Neutrophil (primary cell): ENCODE measurements at regions not wholly inside any gene's neighbourhood (a gene's known extent, or its start where the extent isn't known, plus 50 kb on each side); places are given as distances from the start of the nearest gene placed in this dataset.

Experiments
- H3K27ac ChIP-seq: fragments of 200-600 bp; sonication (generic); 2 replicates; pipeline ENCODE4 v1.5.1; 2016; ENCODE audit warnings: mild to moderate bottlenecking, moderate library complexity
- H3K27me3 ChIP-seq: fragments of 200-600 bp; sonication (generic); 2 replicates; pipeline ENCODE4 v1.6.0; 2016; ENCODE audit warnings: mild to moderate bottlenecking
- H3K36me3 ChIP-seq: fragments of 200-600 bp; sonication (generic); 2 replicates; pipeline ENCODE4 v1.5.1; 2017
- H3K4me1 ChIP-seq, 2 experiments: fragments of 200-600 bp in 1 of 2; sonication (generic) in 1 of 2; 1 replicate in 1 of 2; 2 replicates in 1 of 2; pipeline versions ENCODE4 v1.5.1 to v1.6.1; 2013 to 2016; ENCODE audit warnings: low read depth in 1 of 2, low read length in 1 of 2, mild to moderate bottlenecking in 1 of 2, moderate library complexity in 1 of 2; ENCODE audit not compliant: control insufficient read depth in 1 of 2, insufficient read depth in 1 of 2
- H3K4me3 ChIP-seq, 2 experiments: fragments of 200-600 bp in 1 of 2; sonication (generic) in 1 of 2; 1 replicate in 1 of 2; 2 replicates in 1 of 2; pipeline ENCODE4 v1.5.1; 2013 to 2016; ENCODE audit warnings: low read depth in 1 of 2, low read length in 1 of 2, mild to moderate bottlenecking in 1 of 2, moderate library complexity in 1 of 2
- H3K9me3 ChIP-seq: fragments of 200-600 bp; sonication (generic); 2 replicates; pipeline ENCODE4 v1.5.1; 2016
- TF ChIP-seq, protein P1 (sequence below): fragments of 200-600 bp; sonication (generic); IDR thresholded peaks from 2 replicates; pipeline ENCODE4 v1.5.1; 2016; ENCODE audit warnings: antibody characterized with exemption

DNA sequence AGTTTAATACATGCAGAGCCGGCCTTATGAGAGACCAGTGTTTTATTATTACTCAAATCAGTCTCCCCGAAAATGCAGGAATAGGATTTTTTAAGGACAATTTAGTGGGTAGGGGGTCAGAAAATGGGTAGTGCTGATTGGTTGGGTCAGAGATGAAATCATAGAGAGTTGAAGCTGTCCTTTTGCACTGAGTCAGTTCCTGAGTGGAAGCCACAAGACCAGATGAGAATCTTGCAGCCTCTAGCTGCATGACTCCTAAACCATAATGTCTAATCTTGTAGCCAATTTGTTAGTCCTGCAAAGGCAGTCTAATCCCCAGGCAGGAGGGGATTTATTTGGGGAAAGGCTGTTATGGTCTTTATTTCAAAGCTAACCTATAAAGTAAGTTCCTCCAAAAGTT lies 1163.9 kb downstream of the DIAPH3 start:
- Histone ChIP-seq H3K4me3 (no peak overlapping the region), H3K27me3 (no peaks in the 10 kb centered on the region), H3K4me1 (no peaks in the 10 kb centered on the region), H3K9me3 (no peaks in the 10 kb centered on the region), H3K27ac (no peak overlapping the region), H3K36me3 (no peaks in the 10 kb centered on the region)
- TF ChIP-seq, protein P1, sequence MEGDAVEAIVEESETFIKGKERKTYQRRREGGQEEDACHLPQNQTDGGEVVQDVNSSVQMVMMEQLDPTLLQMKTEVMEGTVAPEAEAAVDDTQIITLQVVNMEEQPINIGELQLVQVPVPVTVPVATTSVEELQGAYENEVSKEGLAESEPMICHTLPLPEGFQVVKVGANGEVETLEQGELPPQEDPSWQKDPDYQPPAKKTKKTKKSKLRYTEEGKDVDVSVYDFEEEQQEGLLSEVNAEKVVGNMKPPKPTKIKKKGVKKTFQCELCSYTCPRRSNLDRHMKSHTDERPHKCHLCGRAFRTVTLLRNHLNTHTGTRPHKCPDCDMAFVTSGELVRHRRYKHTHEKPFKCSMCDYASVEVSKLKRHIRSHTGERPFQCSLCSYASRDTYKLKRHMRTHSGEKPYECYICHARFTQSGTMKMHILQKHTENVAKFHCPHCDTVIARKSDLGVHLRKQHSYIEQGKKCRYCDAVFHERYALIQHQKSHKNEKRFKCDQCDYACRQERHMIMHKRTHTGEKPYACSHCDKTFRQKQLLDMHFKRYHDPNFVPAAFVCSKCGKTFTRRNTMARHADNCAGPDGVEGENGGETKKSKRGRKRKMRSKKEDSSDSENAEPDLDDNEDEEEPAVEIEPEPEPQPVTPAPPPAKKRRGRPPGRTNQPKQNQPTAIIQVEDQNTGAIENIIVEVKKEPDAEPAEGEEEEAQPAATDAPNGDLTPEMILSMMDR: no peak

DNA sequence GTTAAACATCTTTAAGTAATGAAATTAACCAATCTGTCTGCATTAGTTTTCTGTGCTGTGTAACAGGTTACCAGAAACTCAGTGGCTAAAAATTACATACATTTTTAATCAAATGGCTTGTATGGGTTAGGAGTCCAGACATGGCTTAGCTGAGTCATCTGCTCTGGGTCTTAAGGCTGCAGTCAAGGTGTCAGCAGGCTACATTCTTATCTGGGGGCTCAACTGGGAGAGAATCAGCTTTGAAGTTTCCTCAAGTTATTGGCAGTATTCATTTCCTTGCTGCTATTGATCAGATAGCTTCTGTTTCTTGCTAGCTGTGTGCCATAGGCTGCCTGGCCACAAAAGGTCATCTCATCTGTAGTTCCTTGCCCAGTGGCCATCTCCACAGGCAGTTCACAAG lies 1163.0 kb downstream of the DIAPH3 start:
- no peaks in the 10 kb centered on the region for H3K36me3 ChIP-seq
- H3K4me3 ChIP-seq: no peak overlapping the region
- no peaks in the 10 kb centered on the region for H3K4me1 ChIP-seq
- TF ChIP-seq, protein P1: no peak
- H3K27me3 ChIP-seq: no peaks in the 10 kb centered on the region
- no peaks in the 10 kb centered on the region for H3K9me3 ChIP-seq
- no peak overlapping the region for H3K27ac ChIP-seq

DNA sequence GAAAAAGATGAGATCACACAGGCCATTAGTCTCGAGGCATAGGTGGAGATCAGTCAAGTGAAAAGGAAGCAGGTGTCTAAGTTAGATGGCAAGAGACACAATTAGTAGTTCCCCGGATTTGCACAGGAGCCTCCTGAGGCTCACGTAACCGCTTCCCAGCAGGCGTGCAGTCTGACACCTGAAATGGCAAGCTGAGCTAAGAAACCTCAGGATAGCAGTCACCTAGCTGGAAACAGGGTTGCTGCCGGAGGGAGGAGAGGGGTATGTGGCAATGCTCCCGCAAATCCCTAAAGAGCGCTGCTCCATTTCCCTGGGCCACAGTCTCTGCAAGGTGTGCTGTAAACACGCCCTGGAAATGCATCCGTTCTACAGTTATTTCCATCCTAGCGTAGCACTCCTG lies 1151.0 kb downstream of the DIAPH3 start:
- H3K36me3 ChIP-seq: no peaks in the 10 kb centered on the region
- no peak overlapping the region for H3K27ac ChIP-seq
- H3K4me3 ChIP-seq: no peak overlapping the region
- H3K9me3 ChIP-seq: no peaks in the 10 kb centered on the region
- TF ChIP-seq, protein P1: no peak
- no peaks in the 10 kb centered on the region for H3K27me3 ChIP-seq
- H3K4me1 ChIP-seq: no peaks in the 10 kb centered on the region

DNA sequence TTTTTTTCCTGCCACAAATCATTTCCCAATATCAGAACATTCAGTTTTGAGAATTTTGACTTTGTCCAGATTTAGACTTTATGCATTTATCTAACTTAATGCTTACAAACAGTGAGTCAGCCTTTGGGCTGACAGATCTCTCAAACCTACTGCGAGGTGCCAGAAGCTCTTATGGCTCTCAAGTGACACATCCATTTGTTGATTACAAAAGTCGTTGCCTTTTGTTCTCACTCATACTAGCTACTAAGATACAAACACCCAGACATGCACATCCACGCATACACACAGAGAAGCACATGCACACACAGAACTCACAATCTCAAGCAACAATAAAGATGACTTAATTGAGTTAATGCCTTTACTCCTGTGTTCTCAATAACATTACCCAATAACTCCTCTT lies 1147.5 kb downstream of the DIAPH3 start:
- TF ChIP-seq, protein P1: no peak
- Histone ChIP-seq H3K27ac (no peak overlapping the region), H3K9me3 (no peaks in the 10 kb centered on the region), H3K27me3 (no peaks in the 10 kb centered on the region), H3K4me3 (no peak overlapping the region), H3K36me3 (no peaks in the 10 kb centered on the region), H3K4me1 (no peaks in the 10 kb centered on the region)

DNA sequence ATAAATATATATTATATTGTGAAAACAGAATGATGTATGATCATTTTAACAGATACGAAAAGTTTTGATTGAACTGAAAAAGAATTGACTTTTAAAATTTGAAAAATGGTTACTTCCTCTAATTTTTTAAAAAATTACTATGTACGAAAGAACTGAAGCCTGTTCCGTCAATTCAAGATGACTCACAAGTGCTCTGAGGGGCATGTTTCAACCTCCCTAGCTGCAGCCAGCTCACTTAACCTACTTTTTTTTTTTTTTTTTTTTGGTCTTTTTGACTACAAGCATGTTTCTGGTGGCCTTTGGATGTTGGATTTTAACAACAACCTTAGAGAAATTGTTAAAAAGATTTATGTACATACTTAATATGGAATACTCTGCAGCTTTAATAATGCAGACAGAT lies 1139.3 kb downstream of the DIAPH3 start:
- Histone ChIP-seq H3K4me1 (no peaks in the 10 kb centered on the region), H3K36me3 (no peaks in the 10 kb centered on the region), H3K9me3 (no peaks in the 10 kb centered on the region), H3K27ac (no peak overlapping the region), H3K4me3 (no peak overlapping the region), H3K27me3 (no peaks in the 10 kb centered on the region)
- TF ChIP-seq, protein P1: no peak

DNA sequence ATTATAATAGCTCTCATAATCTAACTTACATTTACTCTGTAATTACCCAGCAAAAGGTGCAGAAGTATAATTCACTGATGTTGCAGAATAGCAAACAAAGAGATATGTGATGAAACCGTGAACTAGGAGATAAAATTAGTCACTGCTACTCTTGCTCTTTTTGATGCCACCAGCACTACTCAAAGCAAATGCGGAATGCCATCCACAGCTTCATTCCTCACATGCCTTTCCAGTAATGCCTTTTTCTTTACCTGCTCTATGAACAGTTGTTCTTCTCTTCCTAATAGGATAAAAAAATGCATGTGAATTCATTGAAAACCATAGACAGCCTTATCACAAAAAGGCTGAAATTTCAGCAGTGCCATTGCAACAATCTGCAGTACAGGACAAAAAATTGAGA lies 1129.5 kb downstream of the DIAPH3 start:
- Histone ChIP-seq H3K27ac (no peak overlapping the region), H3K36me3 (no peaks in the 10 kb centered on the region), H3K9me3 (no peaks in the 10 kb centered on the region), H3K4me3 (no peak overlapping the region), H3K4me1 (no peaks in the 10 kb centered on the region), H3K27me3 (no peaks in the 10 kb centered on the region)
- TF ChIP-seq, protein P1: no peak
